Esophagus squamous epithelium (tissue), 4 donors: ENCODE measurements at regions not wholly inside any gene's neighbourhood (a gene's known extent, or its start where the extent isn't known, plus 50 kb on each side); places are given as distances from the start of the nearest gene placed in this dataset.

Experiments used
- POLR2A ChIP-seq, 4 donors: fragments of 450-650 bp; IDR thresholded peaks; one replicate each; pipeline ENCODE4 v1.6.1; 2017; ENCODE audit warnings: antibody characterized with exemption in 4 of 4, mild to moderate bottlenecking in 4 of 4, moderate library complexity in 3 of 4
- TF ChIP-seq, protein P1 (sequence below), 6 experiments: fragments of 450-650 bp in 4 of 6; fragments of 200-600 bp in 2 of 6; sonication (generic) in 2 of 6; IDR thresholded peaks; one replicate each; pipeline ENCODE4 v1.5.1; 2016 to 2019; ENCODE audit warnings: antibody characterized with exemption in 6 of 6, mild to moderate bottlenecking in 4 of 6, moderate library complexity in 4 of 6

DNA sequence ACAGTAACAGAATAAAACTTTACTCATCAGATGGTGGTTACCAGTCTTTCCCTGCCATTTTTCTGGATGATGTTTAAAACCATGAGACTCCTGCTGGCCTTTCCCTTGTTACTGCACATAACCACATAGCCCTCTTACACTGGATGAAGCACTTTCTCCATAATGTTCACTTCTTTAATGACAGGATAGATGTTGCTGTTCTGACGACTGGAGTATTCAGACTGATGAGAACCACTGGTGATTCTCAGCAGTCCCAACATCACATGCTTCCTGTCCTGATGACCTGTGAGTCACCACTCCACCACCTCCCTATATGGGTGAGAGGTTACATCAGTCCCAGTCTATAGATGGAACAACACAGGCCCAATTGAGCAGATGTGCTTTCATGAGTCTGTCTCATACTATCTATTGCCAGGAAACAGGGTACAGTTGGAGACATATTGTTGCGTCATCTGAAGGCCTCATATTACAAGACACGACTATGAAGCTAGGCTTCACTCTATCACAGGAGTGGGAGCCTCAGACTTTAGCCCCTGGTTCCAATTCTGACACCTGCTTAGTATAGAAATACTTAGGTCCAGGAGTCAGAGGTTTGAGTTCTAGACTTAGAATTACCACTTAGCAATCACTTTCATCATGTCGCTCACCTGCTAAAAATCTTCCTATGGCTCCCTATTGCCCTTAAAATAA lies 145.7 kb upstream of the KLF7 start:
- TF ChIP-seq, protein P1, sequence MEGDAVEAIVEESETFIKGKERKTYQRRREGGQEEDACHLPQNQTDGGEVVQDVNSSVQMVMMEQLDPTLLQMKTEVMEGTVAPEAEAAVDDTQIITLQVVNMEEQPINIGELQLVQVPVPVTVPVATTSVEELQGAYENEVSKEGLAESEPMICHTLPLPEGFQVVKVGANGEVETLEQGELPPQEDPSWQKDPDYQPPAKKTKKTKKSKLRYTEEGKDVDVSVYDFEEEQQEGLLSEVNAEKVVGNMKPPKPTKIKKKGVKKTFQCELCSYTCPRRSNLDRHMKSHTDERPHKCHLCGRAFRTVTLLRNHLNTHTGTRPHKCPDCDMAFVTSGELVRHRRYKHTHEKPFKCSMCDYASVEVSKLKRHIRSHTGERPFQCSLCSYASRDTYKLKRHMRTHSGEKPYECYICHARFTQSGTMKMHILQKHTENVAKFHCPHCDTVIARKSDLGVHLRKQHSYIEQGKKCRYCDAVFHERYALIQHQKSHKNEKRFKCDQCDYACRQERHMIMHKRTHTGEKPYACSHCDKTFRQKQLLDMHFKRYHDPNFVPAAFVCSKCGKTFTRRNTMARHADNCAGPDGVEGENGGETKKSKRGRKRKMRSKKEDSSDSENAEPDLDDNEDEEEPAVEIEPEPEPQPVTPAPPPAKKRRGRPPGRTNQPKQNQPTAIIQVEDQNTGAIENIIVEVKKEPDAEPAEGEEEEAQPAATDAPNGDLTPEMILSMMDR (IDR thresholded peaks at IDR 0.05) = peak in 1 of 6 experiments; percentile 17
- no peak for TF ChIP-seq POLR2A (IDR thresholded peaks at IDR 0.05)
